ENCODE measurements at regions not wholly inside any gene's neighbourhood (a gene's known extent, or its start where the extent isn't known, plus 50 kb on each side); places are given as distances from the start of the nearest gene placed in this dataset.

DNA sequence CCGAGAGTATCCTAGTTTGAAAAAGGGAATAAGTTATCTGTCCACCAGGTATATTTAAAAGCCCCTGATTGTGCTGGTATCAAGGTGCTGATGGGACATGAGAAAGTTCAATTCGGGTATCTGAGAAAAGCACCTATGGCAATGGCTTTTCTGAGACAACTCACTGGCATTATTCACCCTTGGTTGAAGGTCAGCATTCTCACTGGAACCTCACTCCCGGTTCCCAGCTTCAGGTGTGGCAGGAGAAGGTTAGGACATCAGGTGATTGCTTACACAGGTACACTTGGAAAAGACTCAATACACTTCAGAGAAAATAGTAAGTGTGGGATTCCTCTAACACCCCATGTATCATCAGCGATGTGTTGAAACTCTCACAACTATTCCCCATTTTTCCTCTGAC is 643.1 kb downstream of the INHBA start:
- TF ChIP-seq POLR2AphosphoS5 (IDR thresholded peaks at IDR 0.05) (no peak), POLR2A (IDR thresholded peaks at IDR 0.05) (no peak)
- TF ChIP-seq, protein P1, sequence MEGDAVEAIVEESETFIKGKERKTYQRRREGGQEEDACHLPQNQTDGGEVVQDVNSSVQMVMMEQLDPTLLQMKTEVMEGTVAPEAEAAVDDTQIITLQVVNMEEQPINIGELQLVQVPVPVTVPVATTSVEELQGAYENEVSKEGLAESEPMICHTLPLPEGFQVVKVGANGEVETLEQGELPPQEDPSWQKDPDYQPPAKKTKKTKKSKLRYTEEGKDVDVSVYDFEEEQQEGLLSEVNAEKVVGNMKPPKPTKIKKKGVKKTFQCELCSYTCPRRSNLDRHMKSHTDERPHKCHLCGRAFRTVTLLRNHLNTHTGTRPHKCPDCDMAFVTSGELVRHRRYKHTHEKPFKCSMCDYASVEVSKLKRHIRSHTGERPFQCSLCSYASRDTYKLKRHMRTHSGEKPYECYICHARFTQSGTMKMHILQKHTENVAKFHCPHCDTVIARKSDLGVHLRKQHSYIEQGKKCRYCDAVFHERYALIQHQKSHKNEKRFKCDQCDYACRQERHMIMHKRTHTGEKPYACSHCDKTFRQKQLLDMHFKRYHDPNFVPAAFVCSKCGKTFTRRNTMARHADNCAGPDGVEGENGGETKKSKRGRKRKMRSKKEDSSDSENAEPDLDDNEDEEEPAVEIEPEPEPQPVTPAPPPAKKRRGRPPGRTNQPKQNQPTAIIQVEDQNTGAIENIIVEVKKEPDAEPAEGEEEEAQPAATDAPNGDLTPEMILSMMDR (IDR thresholded peaks at IDR 0.05), result no peak
